ENCODE measurements at regions not wholly inside any gene's neighbourhood (a gene's known extent, or its start where the extent isn't known, plus 50 kb on each side); places are given as distances from the start of the nearest gene placed in this dataset.

DNA sequence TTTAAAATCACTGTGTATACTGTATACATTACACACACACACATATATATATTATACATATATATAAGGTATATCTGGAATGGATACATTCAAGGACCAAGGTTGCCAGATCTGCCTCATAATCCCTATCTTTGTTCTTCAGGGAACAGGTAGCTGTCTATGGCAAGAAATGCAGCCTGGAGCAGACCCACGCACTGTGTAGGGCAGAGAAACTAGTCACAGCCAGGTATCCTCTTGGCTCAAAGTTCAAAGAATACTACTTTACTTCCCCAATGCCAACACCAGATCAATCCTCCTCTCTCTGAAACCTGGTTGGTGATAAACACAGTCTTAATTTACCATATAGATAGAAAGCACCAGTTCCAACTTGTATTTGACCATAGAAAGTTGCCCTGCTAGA is 313.6 kb downstream of the PRELID2 start:
- H4K5ac ChIP-seq (ENCODE audit: low read depth, low read length), result no peak overlapping the region
- CTCF ChIA-PET, result no interaction called here
- H3K36me3 ChIP-seq (ENCODE audit: control insufficient read depth, insufficient read depth, low read length), result no peaks in the 10 kb centered on the region
- no peak overlapping the region for H3K4ac ChIP-seq (ENCODE audit: low read depth, low read length)
- H2BK120ac ChIP-seq (ENCODE audit: low read depth, low read length), result no peak overlapping the region
- POLR2A ChIA-PET (ENCODE audit: unreplicated experiment), result interaction anchor here (0.6 kb wide), 1 partner anchor 420 kb away, joined by 3 read pairs; no protein-coding TSS in a partner anchor
- no peak overlapping the region for H3K18ac ChIP-seq (ENCODE audit: low read depth, low read length)
- intact Hi-C loops (cut with micrococcal nuclease), result no loop called here
- no peaks in the 10 kb centered on the region for H3K9me1 ChIP-seq (ENCODE audit: insufficient read depth, low read length)
- H3K14ac ChIP-seq (replicated peaks; ENCODE audit: low read depth, low read length), result no peak overlapping the region
- in situ Hi-C loops (cut with MboI; ENCODE audit: low sequenced_read_pairs), result no loop called here
- TF ChIP-seq CTCF (conservative IDR thresholded peaks at IDR 0.05; ENCODE audit: low read depth, low read length) (no peak), MAFK (IDR thresholded peaks at IDR 0.05; ENCODE audit: low read depth, low read length) (no peak), POLR2A (IDR thresholded peaks at IDR 0.05; ENCODE audit: low read depth, low read length) (no peak), RFX5 (IDR thresholded peaks at IDR 0.05; ENCODE audit: low read depth, low read length) (no peak), USF2 (IDR thresholded peaks at IDR 0.05; ENCODE audit: low read depth, low read length) (no peak), RCOR1 (IDR thresholded peaks at IDR 0.05; ENCODE audit: insufficient replicate concordance, low read length) (no peak), MXI1 (IDR thresholded peaks at IDR 0.05; ENCODE audit: borderline replicate concordance, low read depth, low read length) (no peak)
- H2BK15ac ChIP-seq (ENCODE audit: low read depth, low read length), result no peak overlapping the region
- no peaks in the 10 kb centered on the region for H3K4me1 ChIP-seq (ENCODE audit: control insufficient read depth, insufficient read depth, low read length)
- H2BK5ac ChIP-seq (ENCODE audit: low read depth, low read length, poor library complexity, severe bottlenecking), result no peak overlapping the region
- no peak overlapping the region for H2AK5ac ChIP-seq (ENCODE audit: low read depth, low read length)
- H3K4me3 ChIP-seq (ENCODE audit: insufficient read depth, low read depth, low read length), result no peak overlapping the region
- H2BK20ac ChIP-seq (ENCODE audit: low read depth, low read length), result no peak overlapping the region
- H3K4me2 ChIP-seq (ENCODE audit: low read depth, low read length), result no peak overlapping the region
- H3K27me3 ChIP-seq (ENCODE audit: control insufficient read depth, insufficient read depth, low read length), result no peaks in the 10 kb centered on the region
- H3K79me1 ChIP-seq (ENCODE audit: low read depth in 1 of 2, low read length in 2 of 2), result no peaks in the 10 kb centered on the region
- WGBS, 2 experiments (ENCODE audit: extremely low coverage in 2 of 2, insufficient read length in 1 of 2), result no CpG with 5 or more reads among the region's 1 CpG
- no peaks in the 10 kb centered on the region for H3K9me3 ChIP-seq (ENCODE audit: control insufficient read depth, insufficient read depth, low read length)
- no peaks in the 10 kb centered on the region for H4K20me1 ChIP-seq (ENCODE audit: insufficient read depth, low read length)
- H3K23ac ChIP-seq (ENCODE audit: low read depth, low read length), result no peak overlapping the region
- H2AFZ ChIP-seq (replicated peaks; ENCODE audit: low read length, poor library complexity), result no peak overlapping the region
- no peak overlapping the region for H3K56ac ChIP-seq (ENCODE audit: extremely low read depth, insufficient read depth, low read length)
- dilution Hi-C loops (cut with HindIII; ENCODE audit: low sequenced_read_pairs, unreplicated experiment), result no loop called here
- no peak overlapping the region for H4K8ac ChIP-seq (ENCODE audit: low read depth in 2 of 2, low read length in 2 of 2)
- H3K27ac ChIP-seq (ENCODE audit: insufficient read depth, low read length), result no peak overlapping the region
- no TSS peak for BruUV-seq (replicated peaks)
- H3K9ac ChIP-seq (ENCODE audit: low read depth, low read length), result no peak overlapping the region
- H2AK9ac ChIP-seq (replicated peaks; ENCODE audit: low read depth, low read length, poor library complexity), result no peak overlapping the region
- DNase-seq, result no peak
- no peak overlapping the region for H4K91ac ChIP-seq (ENCODE audit: insufficient read depth, low read depth, low read length)
- no peak for ATAC-seq (ENCODE audit: low read depth)

Data from IMR-90 (cell line).